ENCODE measurements at regions not wholly inside any gene's neighbourhood (a gene's known extent, or its start where the extent isn't known, plus 50 kb on each side); places are given as distances from the start of the nearest gene placed in this dataset.

GRCh38 chr12:88433997-88434703 lies 146.1 kb downstream of the KITLG start:
- TF ChIP-seq CTCF (IDR thresholded peaks at IDR 0.05) (no peak), POLR2A (IDR thresholded peaks at IDR 0.05) (no peak)

Measured in lower leg skin (tissue), 3 donors.